Liver (tissue), 3 donors: ENCODE measurements at regions not wholly inside any gene's neighbourhood (a gene's known extent, or its start where the extent isn't known, plus 50 kb on each side); places are given as distances from the start of the nearest gene placed in this dataset.

Source experiments
- ATF3 ChIP-seq: IDR thresholded peaks from 2 replicates; pipeline ENCODE4 v1.6.1; 2016; ENCODE audit warnings: antibody characterized with exemption
- CTCF ChIP-seq: fragments of 150-350 bp; IDR thresholded peaks from 2 replicates; pipeline ENCODE4 v1.5.1; 2017; ENCODE audit warnings: improper control_type of control experiment, low read depth, low read length; ENCODE audit not compliant: missing input control
- FOXA1 ChIP-seq: IDR thresholded peaks from 2 replicates; pipeline ENCODE4 v1.6.1; 2016; ENCODE audit warnings: antibody characterized with exemption
- GABPA ChIP-seq, 2 donors: IDR thresholded peaks in 1 of 2; conservative IDR thresholded peaks in 1 of 2; 2 replicates each; pipeline ENCODE4 v1.6.1; 2016; ENCODE audit warnings: antibody characterized with exemption in 2 of 2, mild to moderate bottlenecking in 1 of 2, moderate library complexity in 1 of 2
- HNF4G ChIP-seq: IDR thresholded peaks from 2 replicates; pipeline ENCODE4 v1.6.1; 2016; ENCODE audit warnings: antibody characterized with exemption
- JUND ChIP-seq, 2 donors: IDR thresholded peaks; 2 replicates each; pipeline ENCODE4 v1.6.1; 2016; ENCODE audit warnings: antibody characterized with exemption in 2 of 2
- MAX ChIP-seq: IDR thresholded peaks from 2 replicates; pipeline ENCODE4 v1.6.1; 2016; ENCODE audit warnings: antibody characterized with exemption
- RAD21 ChIP-seq, 2 donors: IDR thresholded peaks; 2 replicates each; pipeline ENCODE4 v1.6.1; 2016; ENCODE audit warnings: antibody characterized with exemption in 2 of 2, mild to moderate bottlenecking in 2 of 2
- REST ChIP-seq: IDR thresholded peaks from 2 replicates; pipeline ENCODE4 v1.6.1; 2016; ENCODE audit warnings: antibody characterized with exemption, mild to moderate bottlenecking
- SP1 ChIP-seq: IDR thresholded peaks from 2 replicates; pipeline ENCODE4 v1.6.1; 2018; ENCODE audit warnings: antibody characterized with exemption, mild to moderate bottlenecking
- TAF1 ChIP-seq: conservative IDR thresholded peaks from 2 replicates; pipeline ENCODE4 v1.6.1; 2016; ENCODE audit warnings: antibody characterized with exemption, mild to moderate bottlenecking
- YY1 ChIP-seq: IDR thresholded peaks from 2 replicates; pipeline ENCODE4 v1.6.1; 2016; ENCODE audit warnings: antibody characterized with exemption, mild to moderate bottlenecking
- ZBTB33 ChIP-seq: IDR thresholded peaks from 2 replicates; pipeline ENCODE4 v1.6.1; 2016; ENCODE audit warnings: antibody characterized with exemption
- donor health status: healthy.
- donor health status: healthy.

GRCh38 chr14:34085695-34086094, 134.8 kb upstream of the EGLN3 start:
- TF ChIP-seq CTCF (no peak), TAF1 (no peak), MAX (no peak), YY1 (no peak), SP1 (no peak), ZBTB33 (no peak), ATF3 (no peak), JUND (IDR thresholded peaks at IDR 0.05) (no peak), REST (no peak), RAD21 (IDR thresholded peaks at IDR 0.05) (no peak), GABPA (IDR thresholded peaks at IDR 0.05 in 1 of 2, conservative IDR thresholded peaks at IDR 0.05 in 1 of 2) (no peak), HNF4G (no peak), FOXA1 (no peak)
